GM23248 (cell line): ENCODE measurements at regions not wholly inside any gene's neighbourhood (a gene's known extent, or its start where the extent isn't known, plus 50 kb on each side); places are given as distances from the start of the nearest gene placed in this dataset.

ENCODE experiments used
- EZH2 ChIP-seq: fragments of 200-600 bp; sonication (generic); IDR thresholded peaks from 2 replicates; pipeline ENCODE4 v1.6.1; 2018; ENCODE audit warnings: antibody characterized with exemption, mild to moderate bottlenecking; ENCODE audit not compliant: insufficient read depth, poor library complexity, severe bottlenecking
- EZH2phosphoT487 ChIP-seq: fragments of 200-600 bp; sonication (generic); IDR thresholded peaks from 2 replicates; pipeline ENCODE4 v1.6.1; 2018; ENCODE audit warnings: antibody characterized with exemption, moderate library complexity, mild to moderate bottlenecking, low read depth; ENCODE audit not compliant: insufficient read depth

- TF ChIP-seq EZH2: no peak
- TF ChIP-seq EZH2phosphoT487: no peak
These were observed 718.6 kb downstream of the AMY1C start for GRCh38 chr1:104468282-104468681.
